RKO (cell line): ENCODE measurements at regions not wholly inside any gene's neighbourhood (a gene's known extent, or its start where the extent isn't known, plus 50 kb on each side); places are given as distances from the start of the nearest gene placed in this dataset.
A peak's percentile ranks its signal among the peaks of the same experiment; 100 is the strongest.
"Not testable (repeated sequence)": the region's sequence is repeated elsewhere in the genome, so short reads cannot be mapped to it uniquely, and the experiment has no call there.

Experiments
- DNase-seq: peaks from one replicate; pipeline ENCODE4 v3.0.0-alpha.2; 2016; ENCODE audit warnings: low spot score

- DNase-seq: no peak
Measured at GRCh38 chrX:82732861-82733260, 775.2 kb upstream of the POU3F4 start.

- no peak for DNase-seq
Measured at GRCh38 chrX:82734140-82734539, 774.0 kb upstream of the POU3F4 start.

- DNase-seq: not testable (repeated sequence)
Measured at GRCh38 chrX:82738313-82738712, 769.8 kb upstream of the POU3F4 start.

GRCh38 chrX:82742351-82742750, 765.7 kb upstream of the POU3F4 start:
- no peak for DNase-seq

GRCh38 chrX:82745725-82746124, 762.4 kb upstream of the POU3F4 start:
- not testable (repeated sequence) for DNase-seq

- peak; percentile 46 for DNase-seq
Measured at GRCh38 chrX:82748906-82749505, 759.1 kb upstream of the POU3F4 start.

GRCh38 chrX:82756272-82756671, 751.8 kb upstream of the POU3F4 start:
- DNase-seq: no peak

- DNase-seq: no peak
Measured at GRCh38 chrX:82757614-82758013, 750.5 kb upstream of the POU3F4 start.

GRCh38 chrX:82764521-82764920, 743.6 kb upstream of the POU3F4 start:
- no peak for DNase-seq

- DNase-seq: no peak
Measured at GRCh38 chrX:82765811-82766210, 742.3 kb upstream of the POU3F4 start.

- DNase-seq: no peak
Measured at GRCh38 chrX:82775426-82775825, 732.7 kb upstream of the POU3F4 start.

GRCh38 chrX:82782014-82782413, 726.1 kb upstream of the POU3F4 start:
- no peak for DNase-seq

GRCh38 chrX:82812902-82813301, 695.2 kb upstream of the POU3F4 start:
- not testable (repeated sequence) for DNase-seq

- DNase-seq: peak; percentile 68
Measured at GRCh38 chrX:82813671-82814078, 694.4 kb upstream of the POU3F4 start.

GRCh38 chrX:82816001-82816400, 692.1 kb upstream of the POU3F4 start:
- DNase-seq: no peak

GRCh38 chrX:82816562-82816961, 691.5 kb upstream of the POU3F4 start:
- DNase-seq: no peak

GRCh38 chrX:82842286-82842685, 665.8 kb upstream of the POU3F4 start:
- DNase-seq: no peak

GRCh38 chrX:82848111-82848510, 660.0 kb upstream of the POU3F4 start:
- DNase-seq: no peak
